Fibroblast of the aortic adventitia (primary cell): ENCODE measurements at regions not wholly inside any gene's neighbourhood (a gene's known extent, or its start where the extent isn't known, plus 50 kb on each side); places are given as distances from the start of the nearest gene placed in this dataset.
"Not testable (repeated sequence)": the region's sequence is repeated elsewhere in the genome, so short reads cannot be mapped to it uniquely, and the experiment has no call there.

ENCODE experiments used
- DNase-seq: peaks from one replicate; pipeline ENCODE4 v3.0.0-alpha.2; 2010; ENCODE audit warnings: low read depth
- H3K4me3 ChIP-seq: 2 replicates; pipeline ENCODE4 v1.5.1; 2011; ENCODE audit warnings: low read depth, mild to moderate bottlenecking, control low read depth, low read length, moderate library complexity
- CTCF ChIP-seq: IDR thresholded peaks from 2 replicates; pipeline ENCODE4 v1.5.1; 2011; ENCODE audit warnings: mild to moderate bottlenecking, low read length, control low read depth, inconsistent platforms; ENCODE audit not compliant: insufficient read depth

- DNase-seq, result no peak
- no peak for TF ChIP-seq CTCF
- H3K4me3 ChIP-seq, result no peak overlapping the region
Measured at GRCh38 chr4:108450236-108450898, 170.0 kb upstream of the RPL34 start.

- TF ChIP-seq CTCF, result no peak
- no peak for DNase-seq
- no peak overlapping the region for H3K4me3 ChIP-seq
Measured at GRCh38 chr4:108449129-108449528, 171.2 kb upstream of the RPL34 start.

GRCh38 chr4:108446556-108446955 lies 173.8 kb upstream of the RPL34 start:
- no peak overlapping the region for H3K4me3 ChIP-seq
- DNase-seq, result no peak
- TF ChIP-seq CTCF, result no peak

- no peak for TF ChIP-seq CTCF
- no peak overlapping the region for H3K4me3 ChIP-seq
- DNase-seq, result no peak
Measured at GRCh38 chr4:108445716-108446115, 174.7 kb upstream of the RPL34 start.

- H3K4me3 ChIP-seq, result no peak overlapping the region
- no peak for DNase-seq
- TF ChIP-seq CTCF, result no peak
Measured at GRCh38 chr4:108443585-108443984, 176.8 kb upstream of the RPL34 start.

- DNase-seq, result peak; percentile 69
- no peak for TF ChIP-seq CTCF
- no peak overlapping the region for H3K4me3 ChIP-seq
Measured at GRCh38 chr4:108433832-108434231, 186.5 kb upstream of the RPL34 start.

GRCh38 chr4:108433394-108433793 lies 187.0 kb upstream of the RPL34 start:
- DNase-seq, result not testable (repeated sequence)

More at GRCh38 chr4:108433394-108433793, 187.0 kb upstream of the RPL34 start:
- not testable (repeated sequence) for H3K4me3 ChIP-seq
